GM21529 (cell line): ENCODE measurements at regions not wholly inside any gene's neighbourhood (a gene's known extent, or its start where the extent isn't known, plus 50 kb on each side); places are given as distances from the start of the nearest gene placed in this dataset.

ENCODE experiments used
- ATAC-seq: cut with Tn5 transposase; IDR thresholded peaks from one replicate; pipeline ENCODE4 v1.9.1; 2021; ENCODE audit not compliant: unreplicated experiment

DNA sequence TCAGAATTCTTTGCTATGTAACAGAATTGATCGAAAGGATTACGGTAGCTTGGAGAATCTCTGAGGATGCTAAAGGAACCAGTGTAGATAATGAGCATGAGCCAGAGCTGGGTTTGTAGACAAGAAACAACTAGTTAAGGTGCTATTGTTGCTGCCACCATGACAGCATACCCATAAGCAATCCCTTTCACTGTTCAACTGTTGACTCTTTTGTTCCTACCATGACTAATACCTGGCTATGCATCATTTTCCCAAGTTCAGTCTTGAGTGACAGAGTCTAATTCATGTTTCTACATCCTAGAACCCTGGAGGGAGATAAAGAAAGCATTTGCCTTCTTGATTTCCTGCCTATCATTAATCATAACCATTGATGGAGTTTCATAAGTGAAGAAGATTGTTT lies 600.3 kb downstream of the OTOL1 start:
- ATAC-seq, result no peak

DNA sequence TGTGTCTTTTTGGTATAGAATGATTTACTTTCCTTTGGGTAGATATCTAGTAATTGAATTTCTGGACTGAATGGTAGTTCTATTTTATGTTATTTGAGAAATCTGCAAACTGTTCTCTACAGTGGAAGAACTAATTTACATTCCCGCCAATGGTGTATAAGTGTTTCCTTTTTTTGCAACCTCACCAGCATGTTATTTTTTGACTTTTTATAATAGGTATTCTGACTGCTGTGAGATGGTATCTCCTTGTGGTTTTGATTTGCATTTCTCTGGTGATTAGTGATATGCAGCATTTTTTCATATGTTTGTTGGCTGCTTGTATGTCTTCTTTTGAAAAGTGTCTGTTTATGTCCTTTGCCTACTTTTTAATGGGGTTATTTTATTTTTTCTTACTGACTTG lies 607.2 kb downstream of the OTOL1 start:
- no peak for ATAC-seq

DNA sequence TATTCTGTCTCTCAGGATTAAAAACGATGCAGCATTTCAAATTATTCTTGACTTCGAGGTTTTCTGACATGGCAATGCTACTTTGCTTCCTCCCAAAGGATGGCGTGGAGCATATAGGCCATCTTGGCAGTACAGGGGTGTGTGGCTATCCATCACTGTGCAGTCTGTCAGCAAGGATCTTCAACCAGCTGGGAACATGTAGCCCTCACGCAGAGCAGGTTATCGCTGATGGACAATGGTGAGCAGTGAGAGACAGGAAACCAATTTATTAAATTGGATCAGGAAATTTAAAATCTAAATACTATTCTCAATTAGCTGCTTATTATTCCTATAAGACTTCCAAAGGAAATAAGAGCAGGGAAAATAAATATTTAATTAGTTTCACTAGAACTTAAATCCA lies 615.3 kb downstream of the OTOL1 start:
- ATAC-seq, result no peak

- ATAC-seq, result no peak
Measured at GRCh38 chr3:162112719-162113118, 616.1 kb downstream of the OTOL1 start.

- no peak for ATAC-seq
Measured at GRCh38 chr3:162117961-162118360, 621.4 kb downstream of the OTOL1 start.

DNA sequence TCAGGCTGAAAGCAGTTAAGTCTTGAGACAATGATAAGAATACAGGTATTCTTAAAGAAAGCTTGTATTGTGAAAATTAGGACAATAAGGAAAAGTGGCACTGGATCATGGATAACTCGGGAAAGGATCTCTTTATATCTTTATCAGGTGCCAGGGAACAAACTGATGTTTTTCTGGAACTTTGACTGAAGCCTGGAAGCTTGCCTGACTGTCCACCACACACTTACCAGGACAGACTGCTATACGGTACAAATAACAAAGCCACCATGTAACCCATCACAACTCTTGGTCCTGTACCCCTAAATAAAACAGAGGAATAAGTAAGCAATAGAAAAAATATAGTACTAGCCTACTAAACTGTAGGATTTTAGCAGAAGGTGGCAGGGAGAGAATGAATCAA lies 623.0 kb downstream of the OTOL1 start:
- no peak for ATAC-seq

GRCh38 chr3:162122405-162122804 lies 625.8 kb downstream of the OTOL1 start:
- ATAC-seq, result no peak

GRCh38 chr3:162125790-162126189 lies 629.2 kb downstream of the OTOL1 start:
- no peak for ATAC-seq

- ATAC-seq, result no peak
Measured at GRCh38 chr3:162130582-162130981, 634.0 kb downstream of the OTOL1 start.

GRCh38 chr3:162132981-162133380 lies 636.4 kb downstream of the OTOL1 start:
- ATAC-seq, result no peak

GRCh38 chr3:162134571-162134970 lies 638.0 kb downstream of the OTOL1 start:
- no peak for ATAC-seq

GRCh38 chr3:162136136-162136535 lies 639.5 kb downstream of the OTOL1 start:
- no peak for ATAC-seq

- ATAC-seq, result no peak
Measured at GRCh38 chr3:162138509-162138908, 641.9 kb downstream of the OTOL1 start.

DNA sequence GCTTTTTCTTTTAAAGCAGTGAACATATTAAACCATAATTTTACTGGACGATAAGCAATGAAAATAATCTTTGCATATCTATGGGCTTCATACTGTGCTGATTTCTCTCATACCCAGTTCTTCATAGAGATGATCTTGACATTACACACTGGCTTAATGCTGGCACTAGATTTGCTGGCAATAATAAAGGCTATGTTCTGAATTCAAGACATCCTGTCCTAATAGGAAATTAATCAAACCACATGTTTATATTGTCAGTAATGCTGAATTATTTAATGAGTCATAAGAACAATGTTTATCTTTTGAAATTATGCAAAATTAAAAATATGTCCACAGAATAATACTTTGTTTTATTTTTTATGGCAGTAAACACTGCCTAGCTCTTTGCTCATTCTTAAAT lies 643.2 kb downstream of the OTOL1 start:
- ATAC-seq, result no peak

DNA sequence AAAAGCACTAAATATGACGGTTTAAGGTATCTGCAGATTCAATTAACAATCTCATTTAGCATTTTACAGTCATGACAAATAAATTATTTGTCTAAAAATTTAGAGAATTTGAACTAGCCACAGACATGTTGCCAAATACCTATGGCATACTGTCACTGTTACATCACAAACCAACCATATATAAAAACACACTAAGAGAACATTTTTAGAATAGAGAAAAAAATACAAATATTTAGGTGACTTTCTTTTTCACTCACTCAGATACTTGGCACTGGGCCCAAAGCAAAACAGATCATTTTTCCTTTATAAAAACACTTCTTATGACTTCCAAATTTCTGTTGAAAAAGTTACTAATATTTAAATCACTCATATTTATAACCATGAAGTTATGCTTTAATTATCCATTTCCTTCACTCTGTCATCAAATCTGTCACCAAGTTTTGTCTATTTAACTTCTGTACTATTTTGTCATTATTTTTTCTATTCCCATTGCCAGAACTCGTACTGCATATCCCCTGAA lies 644.7 kb downstream of the OTOL1 start:
- ATAC-seq, result no peak

GRCh38 chr3:162142511-162142910 lies 645.9 kb downstream of the OTOL1 start:
- ATAC-seq, result no peak

DNA sequence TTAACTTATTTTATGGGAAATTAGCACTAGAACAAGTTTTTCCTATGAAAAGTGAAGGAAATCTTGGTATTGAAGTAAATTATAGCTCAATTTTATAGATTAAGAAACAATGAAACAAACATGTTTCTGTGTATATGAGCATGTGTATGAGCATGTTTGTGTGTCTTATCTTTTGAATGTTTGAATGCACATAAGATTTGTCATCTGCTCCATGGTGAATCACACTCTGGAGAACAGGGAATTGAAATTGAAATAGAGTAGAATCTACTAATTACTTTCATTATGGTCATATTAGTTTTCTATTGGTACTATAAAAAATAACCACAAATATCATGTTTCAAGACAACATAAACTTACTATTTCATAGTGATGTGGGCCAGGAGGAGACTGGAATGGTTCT lies 646.6 kb downstream of the OTOL1 start:
- no peak for ATAC-seq

GRCh38 chr3:162147996-162148395 lies 651.4 kb downstream of the OTOL1 start:
- ATAC-seq, result no peak

DNA sequence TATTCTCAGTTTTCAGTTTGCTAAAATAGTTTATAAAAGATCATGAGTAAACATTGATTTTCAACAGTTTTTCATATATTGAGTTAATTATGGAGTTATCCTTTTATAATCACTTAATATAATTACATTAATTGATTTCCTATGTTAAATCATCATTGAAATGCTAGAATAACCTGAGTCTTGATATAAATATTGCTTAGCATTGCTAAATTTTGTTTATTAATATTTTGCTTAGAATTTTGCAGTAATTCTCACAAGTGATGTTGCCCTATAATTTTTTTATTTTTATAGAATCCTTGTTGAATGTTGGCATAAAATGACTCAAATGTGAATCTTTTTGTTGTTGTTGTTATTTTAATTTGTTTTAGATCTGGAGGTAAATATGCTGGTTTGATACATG lies 654.2 kb downstream of the OTOL1 start:
- no peak for ATAC-seq

DNA sequence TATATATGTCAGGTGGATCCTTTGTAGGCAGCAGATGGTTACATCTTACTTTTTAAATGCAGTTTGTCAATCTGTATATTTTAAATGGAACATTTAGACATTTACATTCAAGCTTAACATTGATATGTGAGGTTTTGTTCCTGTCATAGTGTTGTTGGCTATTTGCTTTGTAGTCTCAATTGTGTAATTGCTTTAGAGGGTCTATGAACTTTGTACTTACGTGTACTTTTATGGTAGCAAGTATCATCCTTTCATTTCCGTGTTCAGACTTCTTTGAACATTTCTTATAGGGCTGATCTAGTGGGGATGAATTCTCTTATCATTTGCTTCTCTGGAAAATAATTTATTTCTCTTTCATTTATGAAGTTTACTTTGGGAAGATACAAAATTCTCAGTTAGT lies 656.0 kb downstream of the OTOL1 start:
- no peak for ATAC-seq

- no peak for ATAC-seq
Measured at GRCh38 chr3:162161595-162161994, 665.0 kb downstream of the OTOL1 start.

DNA sequence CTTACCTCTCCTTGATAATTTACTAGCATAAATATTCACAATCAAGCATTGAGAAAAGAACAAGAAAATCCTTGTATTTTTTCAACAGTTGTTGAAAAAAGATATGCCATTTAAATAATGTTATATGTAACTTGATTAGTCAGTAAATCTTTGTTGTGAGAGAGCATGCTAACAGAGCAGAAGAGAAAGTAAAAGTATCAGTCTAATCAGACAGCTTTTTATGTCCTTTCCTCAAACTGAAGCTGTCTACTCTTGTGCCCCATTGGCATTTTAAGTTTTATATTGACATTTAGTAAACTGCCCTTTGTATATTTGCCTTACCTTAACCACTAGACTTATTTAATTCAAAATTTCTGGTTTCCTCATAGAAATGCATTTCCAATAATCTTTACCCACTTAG lies 668.7 kb downstream of the OTOL1 start:
- no peak for ATAC-seq

GRCh38 chr3:162166543-162166942 lies 669.9 kb downstream of the OTOL1 start:
- ATAC-seq, result no peak

GRCh38 chr3:162168715-162169114 lies 672.1 kb downstream of the OTOL1 start:
- no peak for ATAC-seq
